Natural killer cell (primary cell): ENCODE measurements at regions not wholly inside any gene's neighbourhood (a gene's known extent, or its start where the extent isn't known, plus 50 kb on each side); places are given as distances from the start of the nearest gene placed in this dataset.

Experiments
- ATAC-seq, 3 donors: fragments of 150-1000 bp in 2 of 3; fragments of 200-7000 bp in 1 of 3; cut with Tn5 transposase; 1 replicate in 1 of 3; 2 replicates in 2 of 3; pipeline ENCODE4 v1.10.0; 2021; ENCODE audit warnings: mild to moderate bottlenecking in 2 of 3, moderate library complexity in 2 of 3
- DNase-seq, 2 donors: peaks; one replicate each; pipeline versions ENCODE4 v3.0.0 to v3.0.0-alpha.2; 2013 to 2021; ENCODE audit warnings: mixed read lengths in 1 of 2
- H3K27ac ChIP-seq: one replicate; pipeline ENCODE4 v1.5.1; 2013; ENCODE audit warnings: mild to moderate bottlenecking, low read length
- H3K27me3 ChIP-seq: one replicate; pipeline ENCODE4 v1.6.1; 2013; ENCODE audit warnings: low read length; ENCODE audit not compliant: control insufficient read depth, insufficient read depth
- H3K36me3 ChIP-seq: one replicate; pipeline ENCODE4 v1.6.1; 2013; ENCODE audit warnings: low read length; ENCODE audit not compliant: control insufficient read depth, insufficient read depth
- H3K4me1 ChIP-seq: one replicate; pipeline ENCODE4 v1.6.1; 2013; ENCODE audit warnings: low read length; ENCODE audit not compliant: control insufficient read depth, insufficient read depth
- H3K4me3 ChIP-seq: one replicate; pipeline ENCODE4 v1.5.1; 2013; ENCODE audit warnings: low read length
- H3K9me3 ChIP-seq: one replicate; pipeline ENCODE4 v1.6.1; 2013; ENCODE audit warnings: low read length; ENCODE audit not compliant: control insufficient read depth, insufficient read depth
- H3K27ac Mint-ChIP-seq, 2 donors: one replicate each; pipeline ENCODE4 v1.8.0; 2022; ENCODE audit warnings: mild to moderate bottlenecking in 2 of 2, mixed read lengths in 2 of 2, moderate library complexity in 1 of 2
- H3K27me3 Mint-ChIP-seq, 2 donors: one replicate each; pipeline ENCODE4 v1.8.0; 2022; ENCODE audit warnings: low read depth in 2 of 2, mixed read lengths in 2 of 2
- H3K36me3 Mint-ChIP-seq: one replicate; pipeline ENCODE4 v1.8.0; 2022; ENCODE audit warnings: mixed read lengths
- H3K4me1 Mint-ChIP-seq, 2 donors: one replicate each; pipeline ENCODE4 v1.8.0; 2022; ENCODE audit warnings: mixed read lengths in 2 of 2
- H3K4me3 Mint-ChIP-seq: one replicate; pipeline ENCODE4 v1.8.0; 2022; ENCODE audit warnings: mild to moderate bottlenecking, moderate library complexity, mixed read lengths
- H3K9me3 Mint-ChIP-seq, 2 donors: one replicate each; pipeline ENCODE4 v1.8.0; 2022; ENCODE audit warnings: mixed read lengths in 2 of 2
- WGBS: methylation state at CpG from one replicate; pipeline ENCODE4 v1.1.7; 2013; ENCODE audit warnings: missing lambda C conversion rate; ENCODE audit not compliant: insufficient coverage; 5-methylcytosine and 5-hydroxymethylcytosine counted together
- intact Hi-C: fragments of 100-400 bp; cut with micrococcal nuclease; formaldehyde crosslinking; loops from one replicate; pipeline ENCODE4 v1.14.2; 2022
- TF ChIP-seq, protein P1 (sequence below): fragments of 200-600 bp; IDR thresholded peaks from one replicate; pipeline ENCODE4 v1.8.0; 2022; ENCODE audit warnings: antibody characterized with exemption

DNA sequence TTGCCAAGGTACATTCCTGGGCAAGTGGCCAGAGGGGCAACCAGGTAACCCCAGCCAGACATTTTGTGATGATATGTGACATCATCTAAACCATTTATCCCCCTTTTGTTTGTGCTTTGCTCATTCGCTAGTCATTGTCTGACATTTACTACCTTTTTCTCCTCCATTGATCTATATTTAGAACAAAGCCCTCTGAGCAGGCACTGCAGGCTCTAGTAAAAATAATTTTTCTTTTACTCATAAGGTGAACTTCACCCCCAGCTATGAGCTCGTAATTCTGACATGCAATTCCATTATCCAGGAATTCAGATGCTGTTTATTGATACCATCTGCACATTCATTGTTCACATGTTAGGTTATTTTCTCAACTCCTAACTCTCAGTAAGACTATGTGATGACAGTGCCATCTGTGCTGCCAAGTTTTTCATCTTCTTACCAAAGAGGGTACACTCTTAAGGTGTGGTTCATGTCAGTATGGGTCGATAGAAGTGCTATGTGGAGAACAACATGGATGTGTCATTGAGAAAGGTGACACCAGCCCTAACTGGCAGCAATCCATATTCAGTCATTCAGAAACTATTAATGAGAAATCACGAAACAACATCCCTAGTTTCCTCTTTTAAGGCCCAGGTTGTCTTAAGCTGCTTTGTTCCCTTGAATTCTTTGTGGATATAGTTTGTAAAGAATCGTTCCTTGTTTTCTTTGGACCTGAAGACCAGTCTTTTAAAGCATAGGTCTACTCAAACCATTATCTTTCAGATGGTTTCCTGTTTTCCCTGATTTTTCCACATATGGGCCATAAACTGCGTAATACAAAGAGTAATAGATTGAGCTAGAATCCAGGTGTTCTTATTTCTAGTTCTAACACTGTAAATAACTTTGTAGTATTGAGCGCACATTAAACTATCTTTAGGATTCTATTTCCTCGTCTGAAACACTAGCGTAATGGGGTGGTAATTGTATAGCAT, 978.1 kb upstream of the CDH2 start:
- WGBS = 93% methylated on average over 3 of the region's 9 CpGs
- Mint-ChIP-seq H3K4me1 (no peaks in the 10 kb centered on the region), H3K27me3 (no peaks in the 10 kb centered on the region), H3K27ac (no peak overlapping the region), H3K4me3 (no peak overlapping the region), H3K36me3 (no peaks in the 10 kb centered on the region), H3K9me3 (peaks cover 4% of the 10 kb centered on the region in 2 donors)
- H3K4me1 ChIP-seq = no peaks in the 10 kb centered on the region
- TF ChIP-seq, protein P1, sequence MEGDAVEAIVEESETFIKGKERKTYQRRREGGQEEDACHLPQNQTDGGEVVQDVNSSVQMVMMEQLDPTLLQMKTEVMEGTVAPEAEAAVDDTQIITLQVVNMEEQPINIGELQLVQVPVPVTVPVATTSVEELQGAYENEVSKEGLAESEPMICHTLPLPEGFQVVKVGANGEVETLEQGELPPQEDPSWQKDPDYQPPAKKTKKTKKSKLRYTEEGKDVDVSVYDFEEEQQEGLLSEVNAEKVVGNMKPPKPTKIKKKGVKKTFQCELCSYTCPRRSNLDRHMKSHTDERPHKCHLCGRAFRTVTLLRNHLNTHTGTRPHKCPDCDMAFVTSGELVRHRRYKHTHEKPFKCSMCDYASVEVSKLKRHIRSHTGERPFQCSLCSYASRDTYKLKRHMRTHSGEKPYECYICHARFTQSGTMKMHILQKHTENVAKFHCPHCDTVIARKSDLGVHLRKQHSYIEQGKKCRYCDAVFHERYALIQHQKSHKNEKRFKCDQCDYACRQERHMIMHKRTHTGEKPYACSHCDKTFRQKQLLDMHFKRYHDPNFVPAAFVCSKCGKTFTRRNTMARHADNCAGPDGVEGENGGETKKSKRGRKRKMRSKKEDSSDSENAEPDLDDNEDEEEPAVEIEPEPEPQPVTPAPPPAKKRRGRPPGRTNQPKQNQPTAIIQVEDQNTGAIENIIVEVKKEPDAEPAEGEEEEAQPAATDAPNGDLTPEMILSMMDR = no peak
- H3K27me3 ChIP-seq = no peaks in the 10 kb centered on the region
- no peaks in the 10 kb centered on the region for H3K36me3 ChIP-seq
- intact Hi-C loops = no loop called here
- no peak overlapping the region for H3K4me3 ChIP-seq
- H3K9me3 ChIP-seq = no peaks in the 10 kb centered on the region
- DNase-seq = no peak
- H3K27ac ChIP-seq = no peak overlapping the region
- ATAC-seq = no peak

DNA sequence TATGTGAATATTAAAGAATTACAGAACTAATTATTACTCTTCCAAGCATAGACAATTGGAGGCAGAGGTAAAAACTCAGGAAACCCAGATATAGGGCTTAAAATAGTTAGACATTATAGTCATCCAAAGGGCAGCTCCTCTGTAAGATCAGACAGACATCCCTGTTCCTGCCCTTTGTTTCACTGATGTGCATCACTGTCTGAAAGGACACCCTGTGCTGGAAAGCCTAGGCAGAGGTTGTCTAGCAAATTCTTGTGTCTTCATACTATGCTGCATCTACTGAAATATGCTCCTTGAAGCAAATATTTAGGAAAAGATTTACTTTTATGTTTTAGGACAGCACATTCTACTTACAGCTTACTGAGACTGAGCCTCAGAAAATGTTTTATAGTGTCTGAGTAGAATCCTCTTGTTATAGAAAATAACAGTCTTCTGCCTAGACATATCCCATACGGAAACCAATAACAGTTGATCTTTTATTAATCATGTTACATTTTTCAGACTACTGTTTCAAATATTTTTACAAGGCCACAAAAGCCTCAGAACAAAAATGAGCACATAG, 977.3 kb upstream of the CDH2 start:
- TF ChIP-seq, protein P1 = no peak
- WGBS = 57% methylated on average over 1 of the region's 1 CpG
- Mint-ChIP-seq H3K9me3 (peaks cover 4% of the 10 kb centered on the region in 2 donors), H3K27me3 (no peaks in the 10 kb centered on the region), H3K27ac (no peak overlapping the region), H3K4me1 (no peaks in the 10 kb centered on the region), H3K36me3 (no peaks in the 10 kb centered on the region), H3K4me3 (no peak overlapping the region)
- DNase-seq (no peak), ATAC-seq (no peak)
- H3K4me3 ChIP-seq = no peak overlapping the region
- H3K27me3 ChIP-seq = no peaks in the 10 kb centered on the region
- no peak overlapping the region for H3K27ac ChIP-seq
- H3K36me3 ChIP-seq = no peaks in the 10 kb centered on the region
- intact Hi-C loops = no loop called here
- no peaks in the 10 kb centered on the region for H3K9me3 ChIP-seq
- no peaks in the 10 kb centered on the region for H3K4me1 ChIP-seq

- H3K4me3 ChIP-seq = no peak overlapping the region
- Mint-ChIP-seq H3K4me1 (no peaks in the 10 kb centered on the region), H3K4me3 (no peak overlapping the region), H3K27me3 (no peaks in the 10 kb centered on the region), H3K27ac (no peak overlapping the region), H3K36me3 (no peaks in the 10 kb centered on the region), H3K9me3 (peaks cover 2 to 4% of the 10 kb centered on the region in 2 donors)
- no peaks in the 10 kb centered on the region for H3K4me1 ChIP-seq
- no peaks in the 10 kb centered on the region for H3K27me3 ChIP-seq
- ATAC-seq (no peak), DNase-seq (no peak)
- intact Hi-C loops = no loop called here
- no peak overlapping the region for H3K27ac ChIP-seq
- no peaks in the 10 kb centered on the region for H3K9me3 ChIP-seq
- no peaks in the 10 kb centered on the region for H3K36me3 ChIP-seq
- WGBS = 37% methylated on average over 7 of the region's 7 CpGs
- TF ChIP-seq, protein P1 = no peak
Measured at GRCh38 chr18:29153091-29153490, 976.2 kb upstream of the CDH2 start.
